ENCODE measurements at regions not wholly inside any gene's neighbourhood (a gene's known extent, or its start where the extent isn't known, plus 50 kb on each side); places are given as distances from the start of the nearest gene placed in this dataset.

- Histone ChIP-seq H3K27me3 (no peaks in the 10 kb centered on the region), H3K4me3 (no peak overlapping the region), H3K9me3 (no peaks in the 10 kb centered on the region), H3K4me1 (ENCODE audit: insufficient read depth) (no peaks in the 10 kb centered on the region), H3K27ac (no peak overlapping the region), H3K36me3 (no peaks in the 10 kb centered on the region)
- intact Hi-C loops (cut with DNase I) = no loop called here
- no peak for DNase-seq
- WGBS, 3 donors = 18 to 21% (median 19%) methylated on average over 10 of the region's 10 CpGs
- no peak for TF ChIP-seq POLR2A (IDR thresholded peaks at IDR 0.05)
- TF ChIP-seq, protein P1, sequence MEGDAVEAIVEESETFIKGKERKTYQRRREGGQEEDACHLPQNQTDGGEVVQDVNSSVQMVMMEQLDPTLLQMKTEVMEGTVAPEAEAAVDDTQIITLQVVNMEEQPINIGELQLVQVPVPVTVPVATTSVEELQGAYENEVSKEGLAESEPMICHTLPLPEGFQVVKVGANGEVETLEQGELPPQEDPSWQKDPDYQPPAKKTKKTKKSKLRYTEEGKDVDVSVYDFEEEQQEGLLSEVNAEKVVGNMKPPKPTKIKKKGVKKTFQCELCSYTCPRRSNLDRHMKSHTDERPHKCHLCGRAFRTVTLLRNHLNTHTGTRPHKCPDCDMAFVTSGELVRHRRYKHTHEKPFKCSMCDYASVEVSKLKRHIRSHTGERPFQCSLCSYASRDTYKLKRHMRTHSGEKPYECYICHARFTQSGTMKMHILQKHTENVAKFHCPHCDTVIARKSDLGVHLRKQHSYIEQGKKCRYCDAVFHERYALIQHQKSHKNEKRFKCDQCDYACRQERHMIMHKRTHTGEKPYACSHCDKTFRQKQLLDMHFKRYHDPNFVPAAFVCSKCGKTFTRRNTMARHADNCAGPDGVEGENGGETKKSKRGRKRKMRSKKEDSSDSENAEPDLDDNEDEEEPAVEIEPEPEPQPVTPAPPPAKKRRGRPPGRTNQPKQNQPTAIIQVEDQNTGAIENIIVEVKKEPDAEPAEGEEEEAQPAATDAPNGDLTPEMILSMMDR (IDR thresholded peaks at IDR 0.05) = no peak
- no peak for TF ChIP-seq EP300 (IDR thresholded peaks at IDR 0.05)
These were observed 295.2 kb downstream of the GATA3 start for GRCh38 chr10:8349610-8350249.

DNA sequence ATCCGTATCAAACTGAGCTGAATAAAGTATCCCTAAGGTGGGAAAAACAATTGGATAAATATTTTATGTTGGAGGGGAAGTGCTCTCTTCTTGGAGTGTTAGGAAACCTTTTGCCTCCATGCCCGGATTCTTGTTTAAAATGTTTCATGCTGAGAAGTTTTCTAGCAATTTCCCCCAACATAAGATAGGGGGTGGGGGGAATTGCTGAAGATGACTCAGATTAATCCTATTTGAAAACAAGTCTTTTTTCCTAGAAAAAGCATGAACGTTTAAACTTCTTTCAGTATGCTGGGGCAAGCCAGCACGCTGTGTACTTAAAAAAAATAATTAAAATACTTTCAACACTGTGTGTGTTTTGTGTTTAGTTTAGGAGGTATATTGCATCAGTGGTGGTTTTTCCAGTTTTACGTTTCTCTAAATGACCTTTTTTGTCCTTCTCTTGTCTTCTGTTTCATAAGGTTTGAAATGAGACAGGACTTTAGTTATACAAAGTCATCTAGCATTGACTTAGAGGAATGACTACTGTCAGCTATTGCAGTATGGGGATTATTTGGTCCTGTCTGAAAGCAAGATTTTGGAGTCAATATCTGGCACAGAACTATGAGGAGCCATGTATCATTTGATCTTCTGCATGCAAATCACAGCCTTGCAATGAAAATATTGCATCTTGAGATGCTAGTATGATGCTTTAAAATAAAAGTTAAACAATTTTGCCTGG lies 295.9 kb downstream of the GATA3 start:
- 37 to 55% (median 39%) methylated on average over 5 of the region's 5 CpGs for WGBS, 3 donors
- Histone ChIP-seq H3K36me3 (no peaks in the 10 kb centered on the region), H3K27ac (no peak overlapping the region), H3K4me3 (no peak overlapping the region), H3K27me3 (no peaks in the 10 kb centered on the region), H3K9me3 (no peaks in the 10 kb centered on the region), H3K4me1 (ENCODE audit: insufficient read depth) (no peaks in the 10 kb centered on the region)
- DNase-seq = no peak
- no peak for TF ChIP-seq EP300 (IDR thresholded peaks at IDR 0.05)
- TF ChIP-seq, protein P1 (IDR thresholded peaks at IDR 0.05) = no peak
- no peak for TF ChIP-seq POLR2A (IDR thresholded peaks at IDR 0.05)
- intact Hi-C loops (cut with DNase I) = no loop called here

DNA sequence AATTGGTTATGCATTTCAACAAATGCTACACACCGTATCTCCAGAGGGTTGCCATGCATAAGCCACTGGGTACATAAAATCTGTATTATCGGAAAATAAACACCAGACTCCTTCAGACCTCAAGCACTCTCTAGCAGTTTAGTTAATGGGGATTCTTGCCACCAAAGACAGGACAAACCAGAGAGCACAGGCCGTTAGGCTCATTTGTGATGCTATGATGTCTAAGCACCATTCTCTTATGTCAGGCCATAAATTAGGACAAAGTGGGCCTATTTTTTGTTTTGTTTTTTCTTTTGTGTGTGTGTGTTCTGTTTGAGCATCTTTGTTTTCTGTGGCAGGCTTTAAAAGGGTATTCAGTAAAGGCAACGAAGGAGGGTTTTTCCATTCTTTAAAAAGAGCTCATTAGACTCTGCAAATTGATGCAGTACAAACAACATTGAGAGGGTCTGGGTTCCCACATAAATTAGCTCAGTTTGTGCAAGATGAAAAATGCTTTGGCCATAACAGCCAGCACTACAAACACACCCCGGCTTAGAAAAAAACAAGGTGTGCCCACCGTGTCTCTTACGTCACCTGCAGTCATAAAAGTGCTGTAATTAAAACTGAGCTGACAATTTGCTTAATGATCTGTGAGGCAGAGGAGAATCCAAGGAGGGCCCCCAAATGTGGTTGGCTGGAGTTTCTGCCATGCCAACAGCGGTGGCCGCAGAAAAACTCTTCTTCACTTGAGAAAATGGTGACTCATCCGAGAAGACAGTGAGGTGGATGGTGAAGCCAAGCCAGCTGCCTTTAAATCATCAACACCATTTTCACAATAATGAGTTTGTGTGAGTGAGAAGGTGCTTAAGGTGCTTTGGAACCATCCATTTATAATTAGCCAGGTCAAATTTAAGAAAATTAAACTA lies 297.9 kb downstream of the GATA3 start:
- Histone ChIP-seq H3K4me3 (no peak overlapping the region), H3K27me3 (no peaks in the 10 kb centered on the region), H3K36me3 (no peaks in the 10 kb centered on the region), H3K4me1 (ENCODE audit: insufficient read depth) (no peaks in the 10 kb centered on the region), H3K27ac (no peak overlapping the region), H3K9me3 (no peaks in the 10 kb centered on the region)
- WGBS, 3 donors = 67 to 72% (median 69%) methylated on average over 10 of the region's 10 CpGs
- TF ChIP-seq, protein P1 (IDR thresholded peaks at IDR 0.05) = no peak
- TF ChIP-seq EP300 (IDR thresholded peaks at IDR 0.05) (no peak), POLR2A (IDR thresholded peaks at IDR 0.05) (no peak)
- intact Hi-C loops (cut with DNase I) = no loop called here
- no peak for DNase-seq

DNA sequence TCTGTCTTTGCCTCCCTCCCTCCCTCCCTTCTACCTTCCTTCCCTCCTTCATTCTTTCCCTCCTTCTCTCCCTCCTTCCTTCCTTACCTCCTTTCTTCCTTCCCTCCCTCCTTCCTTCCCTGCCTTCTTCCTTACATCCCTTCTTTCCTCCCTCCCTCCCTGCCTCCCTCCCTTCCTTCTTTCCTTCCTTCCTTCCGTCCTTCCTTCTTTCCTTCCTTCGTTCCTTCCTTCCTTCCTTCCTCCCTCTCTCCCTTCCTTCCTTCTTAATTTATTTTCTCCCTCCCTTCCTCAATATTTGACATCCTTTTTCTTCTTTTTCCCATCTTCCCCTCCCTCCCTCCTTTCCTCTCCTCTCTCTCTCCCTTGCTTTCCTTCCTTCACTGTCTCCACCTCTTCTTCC lies 301.8 kb downstream of the GATA3 start:
- no peaks in the 10 kb centered on the region for H3K27me3 ChIP-seq
- 78 to 86% (median 83%) methylated on average over 2 of the region's 2 CpGs for WGBS, 3 donors
- H3K27ac ChIP-seq = no peak overlapping the region
- TF ChIP-seq, protein P1 (IDR thresholded peaks at IDR 0.05) = no peak
- TF ChIP-seq EP300 (IDR thresholded peaks at IDR 0.05) = no peak
- no peak for TF ChIP-seq POLR2A (IDR thresholded peaks at IDR 0.05)
- no peak overlapping the region for H3K4me3 ChIP-seq
- intact Hi-C loops (cut with DNase I) = no loop called here
- H3K9me3 ChIP-seq = no peaks in the 10 kb centered on the region
- H3K4me1 ChIP-seq (ENCODE audit: insufficient read depth) = no peaks in the 10 kb centered on the region
- DNase-seq = no peak
- no peaks in the 10 kb centered on the region for H3K36me3 ChIP-seq
